ENCODE measurements at regions not wholly inside any gene's neighbourhood (a gene's known extent, or its start where the extent isn't known, plus 50 kb on each side); places are given as distances from the start of the nearest gene placed in this dataset.

- Histone ChIP-seq H3K36me3 (no peaks in the 10 kb centered on the region), H3K27ac (no peak overlapping the region), H3K9me3 (no peaks in the 10 kb centered on the region), H3K4me1 (no peaks in the 10 kb centered on the region), H3K27me3 (peaks cover 0 to 23% (median 0%) of the 10 kb centered on the region in 3 donors), H3K4me3 (no peak overlapping the region)
- DNase-seq = no peak
- TF ChIP-seq POLR2AphosphoS5 (IDR thresholded peaks at IDR 0.05) = no peak
- TF ChIP-seq CTCF (IDR thresholded peaks at IDR 0.05) = no peak
- TF ChIP-seq POLR2A (IDR thresholded peaks at IDR 0.05) = no peak
- TF ChIP-seq EP300 (IDR thresholded peaks at IDR 0.05) = no peak
- intact Hi-C loops (cut with DNase I) = no loop called here
- 46 to 59% methylated on average over 11 of the region's 11 CpGs for WGBS, 2 donors
Measured at GRCh38 chr22:48198489-48199459, 1436.3 kb downstream of the TBC1D22A start.

GRCh38 chr22:48197189-48197690, 1434.8 kb downstream of the TBC1D22A start:
- H3K4me1 ChIP-seq = no peaks in the 10 kb centered on the region
- H3K36me3 ChIP-seq = no peaks in the 10 kb centered on the region
- H3K4me3 ChIP-seq = no peak overlapping the region
- WGBS, 2 donors = 88 to 90% methylated on average over 2 of the region's 2 CpGs
- intact Hi-C loops (cut with DNase I) = no loop called here
- H3K9me3 ChIP-seq = no peaks in the 10 kb centered on the region
- TF ChIP-seq POLR2A (IDR thresholded peaks at IDR 0.05) (no peak), POLR2AphosphoS5 (IDR thresholded peaks at IDR 0.05) (no peak), EP300 (IDR thresholded peaks at IDR 0.05) (no peak), CTCF (IDR thresholded peaks at IDR 0.05) (no peak)
- no peak for DNase-seq
- H3K27me3 ChIP-seq = peaks cover 0 to 23% (median 0%) of the 10 kb centered on the region in 3 donors
- H3K27ac ChIP-seq = no peak overlapping the region

GRCh38 chr22:48192920-48193319, 1430.5 kb downstream of the TBC1D22A start:
- H3K27me3 ChIP-seq = peaks cover 0 to 9% (median 0%) of the 10 kb centered on the region in 3 donors
- H3K36me3 ChIP-seq = no peaks in the 10 kb centered on the region
- 17 to 42% methylated on average over 3 of the region's 3 CpGs for WGBS, 2 donors
- TF ChIP-seq EP300 (IDR thresholded peaks at IDR 0.05) (no peak), CTCF (IDR thresholded peaks at IDR 0.05) (no peak), POLR2A (IDR thresholded peaks at IDR 0.05) (no peak), POLR2AphosphoS5 (IDR thresholded peaks at IDR 0.05) (no peak)
- DNase-seq = no peak
- H3K4me1 ChIP-seq = no peaks in the 10 kb centered on the region
- no peak overlapping the region for H3K27ac ChIP-seq
- no peak overlapping the region for H3K4me3 ChIP-seq
- peaks cover 0 to 14% (median 5%) of the 10 kb centered on the region in 4 donors for H3K9me3 ChIP-seq
- intact Hi-C loops (cut with DNase I) = no loop called here

GRCh38 chr22:48192071-48192470, 1429.6 kb downstream of the TBC1D22A start:
- Histone ChIP-seq H3K27ac (no peak overlapping the region), H3K9me3 (peaks cover 0 to 14% (median 5%) of the 10 kb centered on the region in 4 donors), H3K4me3 (no peak overlapping the region), H3K4me1 (no peaks in the 10 kb centered on the region), H3K27me3 (peaks cover 0 to 5% (median 0%) of the 10 kb centered on the region in 3 donors), H3K36me3 (no peaks in the 10 kb centered on the region)
- WGBS, 2 donors = 58% methylated on average over 1 of the region's 1 CpG
- TF ChIP-seq CTCF (IDR thresholded peaks at IDR 0.05) = no peak
- no peak for TF ChIP-seq POLR2AphosphoS5 (IDR thresholded peaks at IDR 0.05)
- TF ChIP-seq EP300 (IDR thresholded peaks at IDR 0.05) = no peak
- TF ChIP-seq POLR2A (IDR thresholded peaks at IDR 0.05) = no peak
- no peak for DNase-seq
- intact Hi-C loops (cut with DNase I) = no loop called here
